DMS114 treated with DMSO at 0.1 percent for 48 hours (cell line): ENCODE measurements at regions not wholly inside any gene's neighbourhood (a gene's known extent, or its start where the extent isn't known, plus 50 kb on each side); places are given as distances from the start of the nearest gene placed in this dataset.

Source experiments
- DNase-seq: peaks from one replicate; lab custom pipeline; 2025; ENCODE audit not compliant: unreplicated experiment; lab: John Stamatoyannopoulos, UW

- no peak for DNase-seq
Observed at GRCh38 chr14:96931751-96932150, 134.6 kb downstream of the VRK1 start.

GRCh38 chr14:96934638-96935330 lies 137.6 kb downstream of the VRK1 start:
- DNase-seq, result no peak

- no peak for DNase-seq
Observed at GRCh38 chr14:96938946-96939345, 141.8 kb downstream of the VRK1 start.

GRCh38 chr14:96940009-96940408 lies 142.8 kb downstream of the VRK1 start:
- no peak for DNase-seq

GRCh38 chr14:96944297-96944696 lies 147.1 kb downstream of the VRK1 start:
- DNase-seq, result no peak

GRCh38 chr14:96945721-96946120 lies 148.5 kb downstream of the VRK1 start:
- DNase-seq, result no peak

GRCh38 chr14:96949594-96949993 lies 152.4 kb downstream of the VRK1 start:
- no peak for DNase-seq

GRCh38 chr14:96951511-96951910 lies 154.3 kb downstream of the VRK1 start:
- DNase-seq, result no peak

GRCh38 chr14:96953087-96953874 lies 156.1 kb downstream of the VRK1 start:
- DNase-seq, result no peak

GRCh38 chr14:96953875-96954185 lies 156.6 kb downstream of the VRK1 start:
- DNase-seq, result no peak

- DNase-seq, result no peak
Observed at GRCh38 chr14:96956464-96957239, 159.5 kb downstream of the VRK1 start.

GRCh38 chr14:96958057-96958456 lies 160.9 kb downstream of the VRK1 start:
- DNase-seq, result no peak

- no peak for DNase-seq
Observed at GRCh38 chr14:96959992-96960391, 162.8 kb downstream of the VRK1 start.

- no peak for DNase-seq
Observed at GRCh38 chr14:96960598-96961116, 163.5 kb downstream of the VRK1 start.

GRCh38 chr14:96961895-96962294 lies 164.7 kb downstream of the VRK1 start:
- DNase-seq, result no peak

- no peak for DNase-seq
Observed at GRCh38 chr14:96962337-96962736, 165.2 kb downstream of the VRK1 start.

GRCh38 chr14:96964726-96965415 lies 167.7 kb downstream of the VRK1 start:
- DNase-seq, result no peak

GRCh38 chr14:96965885-96966595 lies 168.9 kb downstream of the VRK1 start:
- no peak for DNase-seq

GRCh38 chr14:96975116-96975515 lies 177.9 kb downstream of the VRK1 start:
- no peak for DNase-seq

GRCh38 chr14:96978525-96979272 lies 181.5 kb downstream of the VRK1 start:
- no peak for DNase-seq
